ENCODE measurements at regions not wholly inside any gene's neighbourhood (a gene's known extent, or its start where the extent isn't known, plus 50 kb on each side); places are given as distances from the start of the nearest gene placed in this dataset.
A peak's percentile ranks its signal among the peaks of the same experiment; 100 is the strongest.

GRCh38 chr12:79512068-79512467 lies 178.7 kb downstream of the PAWR start:
- TF ChIP-seq, protein P1, sequence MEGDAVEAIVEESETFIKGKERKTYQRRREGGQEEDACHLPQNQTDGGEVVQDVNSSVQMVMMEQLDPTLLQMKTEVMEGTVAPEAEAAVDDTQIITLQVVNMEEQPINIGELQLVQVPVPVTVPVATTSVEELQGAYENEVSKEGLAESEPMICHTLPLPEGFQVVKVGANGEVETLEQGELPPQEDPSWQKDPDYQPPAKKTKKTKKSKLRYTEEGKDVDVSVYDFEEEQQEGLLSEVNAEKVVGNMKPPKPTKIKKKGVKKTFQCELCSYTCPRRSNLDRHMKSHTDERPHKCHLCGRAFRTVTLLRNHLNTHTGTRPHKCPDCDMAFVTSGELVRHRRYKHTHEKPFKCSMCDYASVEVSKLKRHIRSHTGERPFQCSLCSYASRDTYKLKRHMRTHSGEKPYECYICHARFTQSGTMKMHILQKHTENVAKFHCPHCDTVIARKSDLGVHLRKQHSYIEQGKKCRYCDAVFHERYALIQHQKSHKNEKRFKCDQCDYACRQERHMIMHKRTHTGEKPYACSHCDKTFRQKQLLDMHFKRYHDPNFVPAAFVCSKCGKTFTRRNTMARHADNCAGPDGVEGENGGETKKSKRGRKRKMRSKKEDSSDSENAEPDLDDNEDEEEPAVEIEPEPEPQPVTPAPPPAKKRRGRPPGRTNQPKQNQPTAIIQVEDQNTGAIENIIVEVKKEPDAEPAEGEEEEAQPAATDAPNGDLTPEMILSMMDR (IDR thresholded peaks at IDR 0.05; ENCODE audit: low read depth, low read length, poor library complexity, severe bottlenecking) = peak; percentile 55
- no peak for TF ChIP-seq EZH2phosphoT487 (IDR thresholded peaks at IDR 0.05; ENCODE audit: borderline replicate concordance, low read length)

Data from DOHH2 (cell line).